ENCODE measurements at regions not wholly inside any gene's neighbourhood (a gene's known extent, or its start where the extent isn't known, plus 50 kb on each side); places are given as distances from the start of the nearest gene placed in this dataset.

DNA sequence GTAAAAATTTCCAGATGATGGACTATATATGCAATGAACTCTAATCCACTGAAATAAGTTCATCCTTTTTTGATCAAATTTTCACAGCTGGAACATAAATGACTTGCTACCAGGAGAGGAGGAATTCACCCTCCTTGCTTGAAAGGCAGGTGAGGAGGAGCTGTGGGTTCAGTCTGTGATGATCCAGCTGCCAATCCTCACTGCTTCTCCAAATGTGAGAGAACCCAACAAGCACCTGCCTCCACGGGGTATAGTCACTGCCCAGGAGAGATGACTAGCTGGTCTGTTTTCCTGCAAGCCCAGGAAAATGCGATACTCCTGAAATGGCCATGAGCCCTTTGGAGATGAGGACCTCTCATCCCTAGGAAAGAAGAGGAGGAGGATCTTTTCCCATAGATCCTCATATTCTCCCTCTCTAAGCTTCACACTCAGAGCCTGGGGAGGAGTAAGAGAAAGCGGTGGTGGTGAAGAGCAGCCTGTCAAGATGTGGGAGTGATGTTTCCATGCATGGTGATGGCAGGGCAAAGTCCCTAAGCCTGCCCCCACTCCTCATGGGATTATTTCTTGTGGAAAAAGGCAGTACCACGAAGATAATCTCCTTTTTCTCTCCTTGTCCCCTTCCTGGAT is 77.9 kb upstream of the USP47 start:
- TF ChIP-seq, protein P1, sequence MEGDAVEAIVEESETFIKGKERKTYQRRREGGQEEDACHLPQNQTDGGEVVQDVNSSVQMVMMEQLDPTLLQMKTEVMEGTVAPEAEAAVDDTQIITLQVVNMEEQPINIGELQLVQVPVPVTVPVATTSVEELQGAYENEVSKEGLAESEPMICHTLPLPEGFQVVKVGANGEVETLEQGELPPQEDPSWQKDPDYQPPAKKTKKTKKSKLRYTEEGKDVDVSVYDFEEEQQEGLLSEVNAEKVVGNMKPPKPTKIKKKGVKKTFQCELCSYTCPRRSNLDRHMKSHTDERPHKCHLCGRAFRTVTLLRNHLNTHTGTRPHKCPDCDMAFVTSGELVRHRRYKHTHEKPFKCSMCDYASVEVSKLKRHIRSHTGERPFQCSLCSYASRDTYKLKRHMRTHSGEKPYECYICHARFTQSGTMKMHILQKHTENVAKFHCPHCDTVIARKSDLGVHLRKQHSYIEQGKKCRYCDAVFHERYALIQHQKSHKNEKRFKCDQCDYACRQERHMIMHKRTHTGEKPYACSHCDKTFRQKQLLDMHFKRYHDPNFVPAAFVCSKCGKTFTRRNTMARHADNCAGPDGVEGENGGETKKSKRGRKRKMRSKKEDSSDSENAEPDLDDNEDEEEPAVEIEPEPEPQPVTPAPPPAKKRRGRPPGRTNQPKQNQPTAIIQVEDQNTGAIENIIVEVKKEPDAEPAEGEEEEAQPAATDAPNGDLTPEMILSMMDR (IDR thresholded peaks at IDR 0.05; ENCODE audit: borderline replicate concordance, control extremely low read depth, extremely low read depth, insufficient read depth, missing control alignments) = no peak
- DNase-seq (ENCODE audit: low spot score) = no peak
- in situ Hi-C loops (cut with MboI; ENCODE audit: low sequenced_read_pairs, unreplicated experiment) = no loop called here

DNA sequence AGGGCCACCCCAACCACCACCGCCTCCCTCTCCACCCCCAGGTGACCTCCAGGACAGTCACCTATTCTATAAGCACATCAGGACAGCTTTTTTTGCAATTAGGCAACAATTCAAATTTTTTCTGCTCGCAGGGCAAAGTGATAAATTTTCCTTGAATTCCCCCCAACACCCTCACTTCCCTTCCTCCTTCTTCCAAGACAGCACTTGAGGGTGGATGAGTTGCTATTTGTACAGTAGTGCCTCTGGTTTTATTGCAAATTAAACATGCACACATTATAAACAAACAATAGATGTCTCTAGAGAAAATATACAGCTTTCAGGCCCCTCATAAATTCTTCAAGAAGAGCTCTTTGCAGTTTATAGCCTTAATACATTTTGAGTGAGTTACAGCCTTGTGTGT is 80.9 kb upstream of the USP47 start:
- no peak for DNase-seq (ENCODE audit: low spot score)

DNA sequence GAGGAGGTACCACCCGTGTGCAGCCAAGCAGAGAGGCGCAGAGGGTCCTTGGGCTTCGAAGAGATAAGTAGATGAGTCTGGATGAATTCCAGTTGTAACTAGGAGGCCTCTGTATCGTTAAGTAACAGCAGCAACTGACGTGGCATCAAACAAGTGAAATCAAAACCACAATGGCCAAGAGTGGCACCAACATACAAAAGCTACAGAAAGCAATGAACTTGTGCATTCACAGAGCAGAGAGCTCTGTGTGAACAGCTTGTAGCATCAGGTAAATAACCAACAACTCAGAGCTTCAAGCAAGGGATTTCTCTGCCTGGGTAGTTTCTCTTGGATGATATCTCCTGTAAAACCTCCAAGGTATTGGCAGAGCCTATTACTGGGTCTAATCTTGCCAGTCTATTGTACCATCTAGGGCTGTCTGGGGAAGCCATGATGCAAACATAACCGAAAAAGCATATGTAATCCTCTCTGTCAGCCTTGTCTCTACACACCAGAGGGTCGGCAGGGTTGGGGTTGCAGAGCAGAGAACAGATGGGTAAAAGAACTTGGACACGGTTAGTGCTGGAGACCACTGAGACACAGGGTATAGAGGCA is 83.1 kb upstream of the USP47 start:
- no peak for DNase-seq (ENCODE audit: low spot score)
- in situ Hi-C loops (cut with MboI; ENCODE audit: low sequenced_read_pairs, unreplicated experiment) = no loop called here
- TF ChIP-seq, protein P1 (IDR thresholded peaks at IDR 0.05; ENCODE audit: borderline replicate concordance, control extremely low read depth, extremely low read depth, insufficient read depth, missing control alignments) = no peak

More for the DNA sequence above, 80.9 kb upstream of the USP47 start:
- TF ChIP-seq, protein P1 (IDR thresholded peaks at IDR 0.05; ENCODE audit: borderline replicate concordance, control extremely low read depth, extremely low read depth, insufficient read depth, missing control alignments) = no peak
- in situ Hi-C loops (cut with MboI; ENCODE audit: low sequenced_read_pairs, unreplicated experiment) = no loop called here

DNA sequence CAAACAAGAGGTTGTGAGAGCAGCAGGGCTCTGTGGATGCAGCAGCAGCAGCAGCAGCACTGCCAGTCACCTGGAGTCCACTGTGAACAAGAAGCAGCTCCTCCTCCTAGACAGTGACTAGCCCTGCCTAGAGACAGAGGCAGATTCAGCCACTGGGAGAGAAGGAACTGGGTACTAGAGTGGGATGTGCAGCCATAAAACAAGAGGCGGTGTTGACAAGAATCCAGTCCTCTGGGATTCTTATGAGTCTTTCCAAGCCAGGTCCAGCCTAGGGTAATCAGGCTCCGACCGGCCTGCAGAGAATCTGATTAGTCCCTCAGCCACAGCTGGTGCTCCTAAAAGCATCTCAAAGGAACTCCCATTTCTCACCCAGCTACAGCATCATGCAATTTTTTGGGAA is 83.9 kb upstream of the USP47 start:
- in situ Hi-C loops (cut with MboI; ENCODE audit: low sequenced_read_pairs, unreplicated experiment) = no loop called here
- DNase-seq (ENCODE audit: low spot score) = no peak
- TF ChIP-seq, protein P1 (IDR thresholded peaks at IDR 0.05; ENCODE audit: borderline replicate concordance, control extremely low read depth, extremely low read depth, insufficient read depth, missing control alignments) = no peak

DNA sequence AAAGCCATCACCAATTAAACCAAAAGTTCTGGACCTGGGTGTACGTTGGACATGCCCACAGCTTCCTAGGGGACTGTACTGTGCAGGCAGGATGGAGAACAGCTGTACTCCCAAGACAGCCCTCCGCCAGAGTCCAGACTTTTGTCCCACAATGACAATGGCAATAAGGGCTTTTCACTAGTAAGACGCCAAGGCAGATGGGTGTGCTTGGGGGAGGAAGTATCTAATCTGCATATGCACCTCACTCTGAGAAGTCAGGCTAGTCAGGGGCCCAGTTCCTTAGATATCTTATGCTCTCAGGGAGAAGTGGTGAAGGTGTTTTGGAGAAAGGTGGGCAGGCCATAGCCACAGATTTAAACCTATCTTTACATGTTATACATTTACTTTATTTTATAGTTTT is 85.1 kb upstream of the USP47 start:
- in situ Hi-C loops (cut with MboI; ENCODE audit: low sequenced_read_pairs, unreplicated experiment) = no loop called here
- TF ChIP-seq, protein P1 (IDR thresholded peaks at IDR 0.05; ENCODE audit: borderline replicate concordance, control extremely low read depth, extremely low read depth, insufficient read depth, missing control alignments) = no peak
- no peak for DNase-seq (ENCODE audit: low spot score)

DNA sequence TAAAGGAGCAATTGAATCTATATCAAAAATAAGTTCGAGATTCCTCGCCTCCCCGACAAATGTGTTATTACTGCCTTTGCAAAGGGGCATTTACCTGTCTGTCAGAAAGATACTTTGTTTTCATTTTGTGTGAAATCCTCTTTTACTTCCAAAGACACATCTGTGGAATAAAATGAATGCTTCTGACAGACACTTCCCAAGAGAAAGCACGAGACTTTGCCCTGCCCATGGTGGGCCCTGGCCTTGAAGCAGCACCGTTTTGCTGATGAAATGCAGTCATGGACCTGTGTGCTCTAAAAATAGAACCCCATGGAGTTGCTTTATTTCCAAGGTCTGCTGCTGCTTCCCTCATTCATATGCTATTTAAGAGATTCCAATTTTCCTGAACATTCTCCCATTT is 85.9 kb upstream of the USP47 start:
- DNase-seq (ENCODE audit: low spot score) = no peak
- TF ChIP-seq, protein P1 (IDR thresholded peaks at IDR 0.05; ENCODE audit: borderline replicate concordance, control extremely low read depth, extremely low read depth, insufficient read depth, missing control alignments) = no peak
- in situ Hi-C loops (cut with MboI; ENCODE audit: low sequenced_read_pairs, unreplicated experiment) = no loop called here
